GM19193 (cell line): ENCODE measurements at regions not wholly inside any gene's neighbourhood (a gene's known extent, or its start where the extent isn't known, plus 50 kb on each side); places are given as distances from the start of the nearest gene placed in this dataset.

Source experiments
- POLR2A ChIP-seq: IDR thresholded peaks from 4 replicates; pipeline ENCODE4 v1.6.1; 2011; ENCODE audit not compliant: insufficient read depth, insufficient read length; ENCODE audit errors: extremely low read depth

GRCh38 chr13:29924482-29925350, 74.3 kb upstream of the UBL3 start:
- no peak for TF ChIP-seq POLR2A

GRCh38 chr13:29923554-29924481, 73.4 kb upstream of the UBL3 start:
- no peak for TF ChIP-seq POLR2A

- no peak for TF ChIP-seq POLR2A
Observed at GRCh38 chr13:29922896-29923295, 72.5 kb upstream of the UBL3 start.

DNA sequence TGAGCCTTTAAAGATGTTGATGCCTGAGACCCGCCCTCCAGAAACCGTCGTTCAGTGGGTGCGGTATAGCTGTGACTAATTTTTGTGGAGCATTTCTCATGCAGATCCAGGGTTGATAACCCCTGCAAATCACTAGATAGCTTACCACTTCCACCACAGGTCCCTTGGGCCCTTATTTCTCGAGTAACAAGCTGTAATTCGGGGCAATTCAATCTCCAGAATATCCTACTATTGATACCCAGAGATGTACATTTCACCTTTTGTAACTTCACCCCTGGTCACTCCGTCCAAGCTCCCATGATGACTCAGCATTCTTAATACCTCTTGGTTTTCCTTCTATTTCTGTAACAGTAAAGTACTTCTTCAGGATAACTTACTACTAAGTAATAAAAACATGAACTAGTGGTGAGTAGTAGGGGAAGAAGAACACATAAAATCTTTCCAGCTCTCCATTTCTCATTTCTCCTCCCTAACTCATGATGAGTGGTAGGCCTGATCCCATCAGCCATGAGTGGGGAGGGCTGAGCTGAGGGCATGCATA, 71.9 kb upstream of the UBL3 start:
- TF ChIP-seq POLR2A = no peak

DNA sequence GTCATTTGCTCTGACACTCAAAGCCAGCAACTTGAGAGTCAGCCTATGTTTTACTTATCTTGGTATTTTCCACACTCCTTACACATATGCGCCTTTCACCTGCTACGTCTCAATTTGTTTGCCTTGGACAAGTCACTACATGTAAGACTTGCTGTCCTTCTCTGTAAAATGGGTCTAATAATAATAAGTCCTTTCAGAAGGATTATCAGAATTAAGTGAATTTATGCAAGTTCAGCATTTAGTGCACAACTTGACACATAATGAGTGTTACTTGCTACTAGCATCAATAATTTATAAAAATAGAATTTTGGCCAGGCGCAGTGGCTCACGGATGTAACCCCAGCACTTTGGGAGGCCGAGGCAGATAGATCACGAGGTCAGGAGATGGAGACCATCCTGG, 71.1 kb upstream of the UBL3 start:
- no peak for TF ChIP-seq POLR2A

DNA sequence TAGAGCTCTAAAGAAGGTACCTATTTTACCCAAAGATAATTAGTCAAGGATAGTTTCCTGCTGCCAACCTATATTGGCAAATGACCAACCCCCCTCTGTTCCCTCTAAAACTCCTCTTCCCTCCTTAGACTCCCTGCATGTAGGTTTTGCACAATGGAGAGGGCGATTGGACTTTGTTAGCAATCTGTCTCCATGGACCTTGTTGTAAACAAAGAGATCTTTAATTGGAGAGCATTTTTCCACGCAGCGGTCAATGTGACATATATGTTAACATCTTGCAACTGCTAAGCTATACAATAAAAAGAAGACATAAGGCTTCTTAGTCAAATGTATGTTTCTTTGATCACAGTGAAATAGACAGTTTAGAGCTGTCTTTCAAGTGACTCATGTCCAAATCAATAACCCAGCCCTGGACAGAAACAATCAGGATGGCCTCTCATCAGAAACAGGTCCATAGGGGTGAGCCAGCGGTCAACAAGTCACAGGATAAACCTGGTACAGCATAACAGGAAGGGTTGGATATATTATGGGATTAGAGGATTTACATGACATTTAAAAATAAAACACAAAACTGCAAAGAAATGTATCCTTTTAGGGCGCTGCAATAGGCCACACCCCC, 69.7 kb upstream of the UBL3 start:
- no peak for TF ChIP-seq POLR2A

GRCh38 chr13:29918845-29919244, 68.4 kb upstream of the UBL3 start:
- TF ChIP-seq POLR2A = no peak

DNA sequence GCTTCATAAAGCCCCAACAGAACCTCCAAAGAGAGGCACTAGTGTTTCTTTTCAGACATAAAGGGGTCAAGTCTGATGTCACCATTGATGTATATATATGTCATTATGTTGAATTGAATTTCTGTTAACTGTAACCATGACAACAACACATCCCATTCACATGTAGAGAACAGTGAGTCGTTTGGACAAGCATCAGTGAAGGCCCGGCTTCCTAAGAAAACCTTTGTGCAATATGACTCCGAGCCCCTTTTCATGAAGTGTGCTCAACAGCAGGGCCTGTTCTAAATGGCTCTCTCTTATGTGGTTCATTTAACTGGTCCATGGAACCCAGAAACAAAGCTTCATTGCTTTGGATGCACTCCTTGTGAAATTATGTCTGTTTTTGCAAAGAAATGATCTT, 67.2 kb upstream of the UBL3 start:
- no peak for TF ChIP-seq POLR2A

- no peak for TF ChIP-seq POLR2A
Observed at GRCh38 chr13:29914581-29914980, 64.2 kb upstream of the UBL3 start.

- no peak for TF ChIP-seq POLR2A
Observed at GRCh38 chr13:29911781-29912418, 61.5 kb upstream of the UBL3 start.

DNA sequence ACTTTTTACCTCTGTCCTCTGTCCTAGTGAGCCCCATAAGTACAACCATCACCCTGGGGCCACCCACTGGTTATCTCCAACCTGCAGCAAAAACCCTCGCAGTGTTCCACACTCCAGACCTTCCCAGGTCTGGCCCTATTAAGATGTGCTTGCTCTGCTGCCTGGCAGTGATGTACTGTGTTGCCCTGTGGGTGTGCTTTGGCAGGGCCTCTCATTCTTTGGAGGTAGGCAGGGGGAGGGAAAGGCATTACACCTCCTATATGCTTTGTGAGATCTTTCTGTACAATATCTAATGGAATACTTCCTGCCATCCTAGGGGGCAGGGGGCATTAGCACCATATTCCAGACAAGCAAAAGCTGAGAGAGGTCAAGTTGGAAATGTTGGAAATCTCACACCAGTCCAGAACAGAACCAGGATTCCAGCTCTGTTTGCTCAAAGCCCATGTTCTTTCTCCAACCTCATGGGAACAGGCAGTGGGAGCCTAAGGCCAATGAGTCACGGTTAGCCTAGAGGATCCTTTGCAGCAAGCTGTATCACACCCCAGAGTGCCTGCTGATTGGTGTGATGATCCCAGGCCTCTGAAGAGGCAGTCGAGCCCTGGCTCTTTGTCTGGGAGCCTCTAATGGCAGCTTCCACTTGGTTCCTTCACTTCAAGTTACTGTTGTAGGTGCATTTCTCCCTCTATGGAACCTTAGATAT, 59.7 kb upstream of the UBL3 start:
- no peak for TF ChIP-seq POLR2A

DNA sequence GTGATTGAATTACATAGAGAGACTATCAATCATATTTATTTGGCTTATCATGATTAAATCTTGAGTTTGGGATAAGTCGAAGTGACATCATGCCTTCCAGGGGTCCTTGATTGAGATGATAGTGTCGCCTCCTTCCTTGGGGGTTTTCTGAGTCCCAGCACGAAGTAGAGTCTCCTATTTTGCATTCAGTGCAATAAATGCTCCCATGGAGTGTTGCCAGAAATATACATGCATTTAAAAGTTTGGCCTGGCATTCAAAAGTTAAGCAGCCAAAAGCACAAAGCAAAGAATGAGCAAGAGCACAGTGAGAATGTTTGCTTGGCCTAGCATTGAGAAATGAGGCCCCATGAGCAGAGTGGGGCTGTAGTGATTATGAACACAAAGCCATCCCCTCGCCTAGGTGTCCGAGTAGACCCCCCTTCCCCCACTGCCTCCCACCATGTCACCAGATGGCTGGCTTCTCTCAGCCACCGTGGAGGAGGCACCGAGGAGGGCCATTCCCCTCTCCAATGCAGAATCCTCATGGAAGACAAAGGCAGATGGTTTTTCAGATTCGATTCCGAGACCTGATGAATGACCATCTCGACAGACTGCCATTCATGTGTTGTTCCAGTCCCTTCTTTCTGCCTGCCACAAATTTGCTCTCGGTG, 58.8 kb upstream of the UBL3 start:
- TF ChIP-seq POLR2A = no peak

GRCh38 chr13:29908416-29909080, 58.1 kb upstream of the UBL3 start:
- TF ChIP-seq POLR2A = no peak
